ENCODE measurements at regions not wholly inside any gene's neighbourhood (a gene's known extent, or its start where the extent isn't known, plus 50 kb on each side); places are given as distances from the start of the nearest gene placed in this dataset.

GRCh38 chr2:18200771-18201170, 322.3 kb downstream of the KCNS3 start:
- CTCF ChIA-PET = no interaction called here
- no CpG with 5 or more reads among the region's 1 CpG for WGBS, 2 experiments (ENCODE audit: extremely low coverage in 2 of 2, insufficient read length in 1 of 2)
- ATAC-seq (ENCODE audit: low read depth) (no peak), DNase-seq (no peak)
- Histone ChIP-seq H3K79me1 (ENCODE audit: low read depth in 1 of 2, low read length in 2 of 2) (no peaks in the 10 kb centered on the region), H3K9ac (ENCODE audit: low read depth, low read length) (no peak overlapping the region), H4K8ac (ENCODE audit: low read depth in 2 of 2, low read length in 2 of 2) (no peak overlapping the region), H3K36me3 (ENCODE audit: control insufficient read depth, insufficient read depth, low read length) (no peaks in the 10 kb centered on the region), H2BK5ac (ENCODE audit: low read depth, low read length, poor library complexity, severe bottlenecking) (no peak overlapping the region), H4K5ac (ENCODE audit: low read depth, low read length) (no peak overlapping the region), H2BK15ac (ENCODE audit: low read depth, low read length) (no peak overlapping the region), H3K56ac (ENCODE audit: extremely low read depth, insufficient read depth, low read length) (no peak overlapping the region), H2AFZ (replicated peaks; ENCODE audit: low read length, poor library complexity) (no peak overlapping the region), H3K4me3 (ENCODE audit: insufficient read depth, low read depth, low read length) (no peak overlapping the region), H3K4me1 (ENCODE audit: control insufficient read depth, insufficient read depth, low read length) (no peaks in the 10 kb centered on the region), H3K27ac (ENCODE audit: insufficient read depth, low read length) (no peak overlapping the region), H3K14ac (replicated peaks; ENCODE audit: low read depth, low read length) (no peak overlapping the region), H3K9me1 (ENCODE audit: insufficient read depth, low read length) (no peaks in the 10 kb centered on the region), H2AK5ac (ENCODE audit: low read depth, low read length) (no peak overlapping the region), H2BK120ac (ENCODE audit: low read depth, low read length) (no peak overlapping the region), H3K4ac (ENCODE audit: low read depth, low read length) (no peak overlapping the region), H3K27me3 (ENCODE audit: control insufficient read depth, insufficient read depth, low read length) (peaks cover 6% of the 10 kb centered on the region), H2AK9ac (replicated peaks; ENCODE audit: low read depth, low read length, poor library complexity) (no peak overlapping the region), H4K91ac (ENCODE audit: insufficient read depth, low read depth, low read length) (no peak overlapping the region), H3K23ac (ENCODE audit: low read depth, low read length) (no peak overlapping the region), H3K4me2 (ENCODE audit: low read depth, low read length) (no peak overlapping the region), H4K20me1 (ENCODE audit: insufficient read depth, low read length) (no peaks in the 10 kb centered on the region), H2BK20ac (ENCODE audit: low read depth, low read length) (no peak overlapping the region), H3K18ac (ENCODE audit: low read depth, low read length) (no peak overlapping the region), H3K9me3 (ENCODE audit: control insufficient read depth, insufficient read depth, low read length) (no peaks in the 10 kb centered on the region)
- POLR2A ChIA-PET (ENCODE audit: unreplicated experiment) = no interaction called here
- TF ChIP-seq FOS (IDR thresholded peaks at IDR 0.05; ENCODE audit: low read depth, low read length) = no peak
- no TSS peak for BruUV-seq (replicated peaks)
- in situ Hi-C loops (cut with MboI; ENCODE audit: low sequenced_read_pairs) = no loop called here
- dilution Hi-C loops (cut with HindIII; ENCODE audit: low sequenced_read_pairs, unreplicated experiment) = no loop called here
- intact Hi-C loops (cut with micrococcal nuclease) = no loop called here

Data from IMR-90 (cell line).